Gastroesophageal sphincter (tissue), 3 donors: ENCODE measurements at regions not wholly inside any gene's neighbourhood (a gene's known extent, or its start where the extent isn't known, plus 50 kb on each side); places are given as distances from the start of the nearest gene placed in this dataset.

ENCODE experiments used
- EP300 ChIP-seq: sonication (generic); formaldehyde crosslinking; IDR thresholded peaks from one replicate; pipeline ENCODE4 v1.6.1; 2017; ENCODE audit warnings: antibody characterized with exemption, mild to moderate bottlenecking
- POLR2A ChIP-seq, 2 donors: fragments of 450-650 bp; IDR thresholded peaks; one replicate each; pipeline ENCODE4 v1.6.1; 2017; ENCODE audit warnings: antibody characterized with exemption in 2 of 2, mild to moderate bottlenecking in 2 of 2, moderate library complexity in 1 of 2
- TF ChIP-seq, protein P1 (sequence below), 4 experiments: fragments of 200-600 bp in 2 of 4; fragments of 450-650 bp in 2 of 4; sonication (generic) in 1 of 4; IDR thresholded peaks; one replicate each; pipeline ENCODE4 v1.5.1; 2017 to 2019; ENCODE audit warnings: antibody characterized with exemption in 4 of 4, mild to moderate bottlenecking in 2 of 4, moderate library complexity in 2 of 4

DNA sequence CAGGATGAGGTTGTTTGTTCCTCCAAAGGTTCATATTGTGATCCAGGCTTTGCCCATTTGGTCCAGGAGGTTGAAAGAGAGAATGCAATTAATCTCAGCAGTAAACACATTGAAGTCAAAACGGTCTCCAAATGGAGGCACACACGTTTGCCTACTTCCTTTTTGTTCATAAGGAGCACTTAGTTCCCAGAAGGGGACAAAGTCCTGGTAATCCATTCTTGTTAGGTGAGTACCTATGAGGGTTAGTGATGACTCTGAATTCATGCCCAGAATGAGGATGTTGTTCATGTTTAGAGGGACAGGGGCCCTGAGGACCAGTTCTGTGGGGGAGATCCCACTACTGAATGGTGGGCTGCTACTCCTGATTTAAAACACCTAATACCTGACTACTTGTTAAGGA lies 177.7 kb downstream of the ALDH1A2 start:
- TF ChIP-seq, protein P1, sequence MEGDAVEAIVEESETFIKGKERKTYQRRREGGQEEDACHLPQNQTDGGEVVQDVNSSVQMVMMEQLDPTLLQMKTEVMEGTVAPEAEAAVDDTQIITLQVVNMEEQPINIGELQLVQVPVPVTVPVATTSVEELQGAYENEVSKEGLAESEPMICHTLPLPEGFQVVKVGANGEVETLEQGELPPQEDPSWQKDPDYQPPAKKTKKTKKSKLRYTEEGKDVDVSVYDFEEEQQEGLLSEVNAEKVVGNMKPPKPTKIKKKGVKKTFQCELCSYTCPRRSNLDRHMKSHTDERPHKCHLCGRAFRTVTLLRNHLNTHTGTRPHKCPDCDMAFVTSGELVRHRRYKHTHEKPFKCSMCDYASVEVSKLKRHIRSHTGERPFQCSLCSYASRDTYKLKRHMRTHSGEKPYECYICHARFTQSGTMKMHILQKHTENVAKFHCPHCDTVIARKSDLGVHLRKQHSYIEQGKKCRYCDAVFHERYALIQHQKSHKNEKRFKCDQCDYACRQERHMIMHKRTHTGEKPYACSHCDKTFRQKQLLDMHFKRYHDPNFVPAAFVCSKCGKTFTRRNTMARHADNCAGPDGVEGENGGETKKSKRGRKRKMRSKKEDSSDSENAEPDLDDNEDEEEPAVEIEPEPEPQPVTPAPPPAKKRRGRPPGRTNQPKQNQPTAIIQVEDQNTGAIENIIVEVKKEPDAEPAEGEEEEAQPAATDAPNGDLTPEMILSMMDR (IDR thresholded peaks at IDR 0.05), result no peak
- TF ChIP-seq POLR2A (IDR thresholded peaks at IDR 0.05), result no peak
- TF ChIP-seq EP300, result no peak
